Liver (tissue), 3 donors: ENCODE measurements at regions not wholly inside any gene's neighbourhood (a gene's known extent, or its start where the extent isn't known, plus 50 kb on each side); places are given as distances from the start of the nearest gene placed in this dataset.

Experiments used
- CTCF ChIP-seq: fragments of 150-350 bp; IDR thresholded peaks from 2 replicates; pipeline ENCODE4 v1.5.1; 2017; ENCODE audit warnings: improper control_type of control experiment, low read depth, low read length; ENCODE audit not compliant: missing input control
- FOXA2 ChIP-seq: IDR thresholded peaks from 2 replicates; pipeline ENCODE4 v1.6.1; 2016; ENCODE audit warnings: antibody characterized with exemption
- GABPA ChIP-seq, 2 donors: IDR thresholded peaks in 1 of 2; conservative IDR thresholded peaks in 1 of 2; 2 replicates each; pipeline ENCODE4 v1.6.1; 2016; ENCODE audit warnings: antibody characterized with exemption in 2 of 2, mild to moderate bottlenecking in 1 of 2, moderate library complexity in 1 of 2
- JUND ChIP-seq, 2 donors: IDR thresholded peaks; 2 replicates each; pipeline ENCODE4 v1.6.1; 2016; ENCODE audit warnings: antibody characterized with exemption in 2 of 2
- RAD21 ChIP-seq, 2 donors: IDR thresholded peaks; 2 replicates each; pipeline ENCODE4 v1.6.1; 2016; ENCODE audit warnings: antibody characterized with exemption in 2 of 2, mild to moderate bottlenecking in 2 of 2
- RXRA ChIP-seq, 2 donors: IDR thresholded peaks; 2 replicates each; pipeline ENCODE4 v1.6.1; 2017 to 2018; ENCODE audit warnings: antibody characterized with exemption in 2 of 2, mild to moderate bottlenecking in 1 of 2
- SP1 ChIP-seq: IDR thresholded peaks from 2 replicates; pipeline ENCODE4 v1.6.1; 2018; ENCODE audit warnings: antibody characterized with exemption, mild to moderate bottlenecking
- TAF1 ChIP-seq: conservative IDR thresholded peaks from 2 replicates; pipeline ENCODE4 v1.6.1; 2016; ENCODE audit warnings: antibody characterized with exemption, mild to moderate bottlenecking
- YY1 ChIP-seq: IDR thresholded peaks from 2 replicates; pipeline ENCODE4 v1.6.1; 2016; ENCODE audit warnings: antibody characterized with exemption, mild to moderate bottlenecking
- ZBTB33 ChIP-seq: IDR thresholded peaks from 2 replicates; pipeline ENCODE4 v1.6.1; 2016; ENCODE audit warnings: antibody characterized with exemption
- TF ChIP-seq, protein P1 (sequence below): IDR thresholded peaks from 2 replicates; pipeline ENCODE4 v1.6.1; 2016; ENCODE audit warnings: antibody characterized with exemption
- TF ChIP-seq, protein P2 (sequence below): IDR thresholded peaks from 2 replicates; pipeline ENCODE4 v1.6.1; 2016; ENCODE audit warnings: antibody characterized with exemption
- donor health status: healthy.
- donor health status: healthy.

GRCh38 chr3:10570196-10570946, 65.0 kb upstream of the ATP2B2 start:
- TF ChIP-seq GABPA (IDR thresholded peaks at IDR 0.05 in 1 of 2, conservative IDR thresholded peaks at IDR 0.05 in 1 of 2) = no peak
- no peak for TF ChIP-seq CTCF
- no peak for TF ChIP-seq JUND (IDR thresholded peaks at IDR 0.05)
- no peak for TF ChIP-seq FOXA2
- peak; percentile 52 to 62 for TF ChIP-seq RAD21 (IDR thresholded peaks at IDR 0.05)
- TF ChIP-seq, protein P1, sequence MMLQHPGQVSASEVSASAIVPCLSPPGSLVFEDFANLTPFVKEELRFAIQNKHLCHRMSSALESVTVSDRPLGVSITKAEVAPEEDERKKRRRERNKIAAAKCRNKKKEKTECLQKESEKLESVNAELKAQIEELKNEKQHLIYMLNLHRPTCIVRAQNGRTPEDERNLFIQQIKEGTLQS = no peak
- TF ChIP-seq RXRA (IDR thresholded peaks at IDR 0.05) = peak in 1 of 2 donors; percentile 32
- peak; percentile 77 for TF ChIP-seq YY1
- no peak for TF ChIP-seq SP1
- TF ChIP-seq, protein P2, sequence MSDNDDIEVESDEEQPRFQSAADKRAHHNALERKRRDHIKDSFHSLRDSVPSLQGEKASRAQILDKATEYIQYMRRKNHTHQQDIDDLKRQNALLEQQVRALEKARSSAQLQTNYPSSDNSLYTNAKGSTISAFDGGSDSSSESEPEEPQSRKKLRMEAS = no peak
- no peak for TF ChIP-seq ZBTB33
- no peak for TF ChIP-seq TAF1
